GM23248 (cell line): ENCODE measurements at regions not wholly inside any gene's neighbourhood (a gene's known extent, or its start where the extent isn't known, plus 50 kb on each side); places are given as distances from the start of the nearest gene placed in this dataset.
"Not testable (repeated sequence)": the region's sequence is repeated elsewhere in the genome, so short reads cannot be mapped to it uniquely, and the experiment has no call there.

Experiments
- DNase-seq: peaks from one replicate; pipeline ENCODE4 v3.0.0-alpha.2; 2015
- H2AFZ ChIP-seq: fragments of 200-600 bp; sonication (generic); 2 replicates; pipeline ENCODE4 v1.6.1; 2016; ENCODE audit warnings: antibody characterized with exemption
- H3F3A ChIP-seq: fragments of 200-600 bp; sonication (generic); 2 replicates; pipeline ENCODE4 v1.6.1; 2016; ENCODE audit warnings: mild to moderate bottlenecking, antibody characterized with exemption, mixed run types; ENCODE audit not compliant: insufficient read depth
- H3K27ac ChIP-seq: fragments of 200-600 bp; sonication (generic); 2 replicates; pipeline ENCODE4 v1.5.1; 2016; ENCODE audit warnings: mild to moderate bottlenecking
- H3K27me3 ChIP-seq: fragments of 200-600 bp; sonication (generic); replicated peaks from 2 replicates; pipeline ENCODE4 v1.6.1; 2016; ENCODE audit warnings: mild to moderate bottlenecking; ENCODE audit not compliant: insufficient read depth
- H3K36me3 ChIP-seq: fragments of 200-600 bp; sonication (generic); 2 replicates; pipeline ENCODE4 v1.6.1; 2016; ENCODE audit warnings: low read depth, mild to moderate bottlenecking
- H3K4me1 ChIP-seq: fragments of 200-600 bp; sonication (generic); 2 replicates; pipeline ENCODE4 v1.6.1; 2016; ENCODE audit warnings: mild to moderate bottlenecking; ENCODE audit not compliant: insufficient read depth
- H3K4me2 ChIP-seq: fragments of 200-600 bp; sonication (generic); one replicate; pipeline ENCODE4 v1.6.1; 2016; ENCODE audit warnings: mild to moderate bottlenecking; ENCODE audit not compliant: unreplicated experiment
- H3K4me3 ChIP-seq: fragments of 200-600 bp; sonication (generic); 2 replicates; pipeline ENCODE4 v1.5.1; 2016; ENCODE audit warnings: mild to moderate bottlenecking
- H3K79me2 ChIP-seq: fragments of 200-600 bp; sonication (generic); 2 replicates; pipeline ENCODE4 v1.6.1; 2016; ENCODE audit warnings: mild to moderate bottlenecking; ENCODE audit not compliant: insufficient read depth
- H3K9ac ChIP-seq: fragments of 200-600 bp; sonication (generic); 2 replicates; pipeline ENCODE4 v1.6.1; 2016; ENCODE audit warnings: mild to moderate bottlenecking
- H3K9me2 ChIP-seq: fragments of 200-600 bp; sonication (generic); 2 replicates; pipeline ENCODE4 v1.6.1; 2016; ENCODE audit warnings: mixed run types, mild to moderate bottlenecking, moderate library complexity; ENCODE audit not compliant: insufficient read depth
- H3K9me3 ChIP-seq: fragments of 200-600 bp; sonication (generic); one replicate; pipeline ENCODE4 v1.6.1; 2017; ENCODE audit warnings: low read depth
- H4K20me1 ChIP-seq: fragments of 200-600 bp; sonication (generic); 2 replicates; pipeline ENCODE4 v1.6.0; 2016; ENCODE audit not compliant: insufficient read depth
- EZH2 ChIP-seq: fragments of 200-600 bp; sonication (generic); IDR thresholded peaks from 2 replicates; pipeline ENCODE4 v1.6.1; 2018; ENCODE audit warnings: antibody characterized with exemption, mild to moderate bottlenecking; ENCODE audit not compliant: insufficient read depth, poor library complexity, severe bottlenecking
- EZH2phosphoT487 ChIP-seq: fragments of 200-600 bp; sonication (generic); IDR thresholded peaks from 2 replicates; pipeline ENCODE4 v1.6.1; 2018; ENCODE audit warnings: antibody characterized with exemption, moderate library complexity, mild to moderate bottlenecking, low read depth; ENCODE audit not compliant: insufficient read depth
- WGBS, 2 experiments: methylation state at CpG; one replicate each; pipeline ENCODE4 v1.1.6; 2015 to 2017; ENCODE audit warnings: low lambda C conversion rate in 2 of 2, low coverage in 1 of 2; ENCODE audit errors: missing lambda C conversion rate in 2 of 2; 5-methylcytosine and 5-hydroxymethylcytosine counted together
- in situ Hi-C: fragments of 300-500 bp; cut with MboI; formaldehyde crosslinking; loops from 2 replicates; pipeline ENCODE4 v1.15.0; 2020

DNA sequence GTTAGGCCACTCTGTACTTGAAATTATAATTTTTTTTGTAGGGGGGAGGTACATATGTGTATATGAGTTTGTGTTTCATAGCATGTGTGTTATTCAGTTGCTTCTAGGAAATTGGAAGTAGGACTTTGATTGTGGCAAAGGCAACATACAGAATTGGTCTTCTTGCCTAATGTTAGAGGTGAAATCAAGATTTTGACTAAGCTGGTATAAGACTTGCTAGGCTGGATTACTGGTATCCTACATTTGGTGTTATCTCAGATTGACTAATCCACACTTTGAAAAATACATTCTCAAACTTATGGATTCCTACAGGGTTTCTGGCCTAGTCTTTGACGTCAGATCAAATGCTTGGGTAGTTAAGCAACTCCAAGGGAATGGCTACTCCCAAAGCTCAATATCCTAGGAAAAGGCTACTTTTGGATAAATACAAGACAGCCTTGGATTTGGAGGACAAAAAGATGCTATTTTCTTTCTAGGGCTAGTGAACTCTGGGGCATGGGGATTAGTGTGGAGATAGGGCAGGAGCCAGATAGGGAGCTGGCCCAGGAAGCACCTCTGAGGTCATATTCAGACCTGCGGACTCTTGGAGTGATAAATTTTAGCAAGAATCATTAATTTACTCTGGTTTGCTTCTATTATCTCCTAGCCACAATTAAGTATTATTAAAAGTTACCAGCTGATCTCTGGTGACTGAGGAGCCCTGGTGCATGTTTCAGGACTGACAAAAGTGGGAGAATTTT, 144.0 kb upstream of the RPS23 start:
- Histone ChIP-seq H3K9ac (no peak overlapping the region), H3K27ac (no peak overlapping the region)

DNA sequence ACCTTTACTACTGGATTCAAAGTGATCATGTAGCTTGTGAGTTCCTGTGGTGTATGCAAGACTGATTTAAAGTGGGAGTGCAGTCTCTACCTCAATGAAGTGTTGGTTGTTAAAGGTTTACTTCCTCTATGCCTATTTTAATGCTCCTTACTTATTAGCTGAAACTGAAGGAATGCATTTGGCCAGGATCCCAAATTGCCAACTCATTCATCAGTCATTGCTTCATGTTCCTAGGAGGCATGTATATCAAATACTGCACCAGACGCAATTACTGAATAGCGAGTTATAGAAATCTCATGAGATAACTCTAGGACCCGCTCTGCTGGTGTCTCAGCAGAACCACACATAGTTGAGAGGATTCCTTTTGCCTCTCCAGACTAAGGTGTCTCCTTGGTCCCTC, 143.0 kb upstream of the RPS23 start:
- in situ Hi-C loops, result no loop called here
- peaks cover 17% of the 10 kb centered on the region; the same call in 1 of the 2 replicates for H3F3A ChIP-seq
- H3K4me2 ChIP-seq, result peak overlapping the region; percentile 21
- no peak overlapping the region for H3K27ac ChIP-seq
- 19 to 23% methylated on average over 3 of the region's 3 CpGs for WGBS, 2 experiments
- TF ChIP-seq EZH2phosphoT487 (no peak), EZH2 (no peak)
- H3K79me2 ChIP-seq, result no peaks in the 10 kb centered on the region
- no peaks in the 10 kb centered on the region for H3K36me3 ChIP-seq
- H3K4me3 ChIP-seq, result no peak overlapping the region
- no peaks in the 10 kb centered on the region for H4K20me1 ChIP-seq
- peak; percentile 82 for DNase-seq
- no peak overlapping the region for H2AFZ ChIP-seq
- H3K27me3 ChIP-seq, result no peaks in the 10 kb centered on the region
- peaks cover 35% of the 10 kb centered on the region for H3K4me1 ChIP-seq
- H3K9ac ChIP-seq, result no peak overlapping the region
- no peaks in the 10 kb centered on the region for H3K9me3 ChIP-seq
- no peaks in the 10 kb centered on the region for H3K9me2 ChIP-seq

More for the DNA sequence above, 144.0 kb upstream of the RPS23 start:
- Histone ChIP-seq H3K36me3 (no peaks in the 10 kb centered on the region), H3K9me3 (no peaks in the 10 kb centered on the region), H3F3A (peaks cover 17% of the 10 kb centered on the region; the same call in 1 of the 2 replicates), H3K9me2 (no peaks in the 10 kb centered on the region), H3K4me3 (no peak overlapping the region), H3K27me3 (no peaks in the 10 kb centered on the region), H2AFZ (peak overlapping the region; percentile 42; the same call in 1 of the 2 replicates), H3K4me2 (no peak overlapping the region), H3K4me1 (peaks cover 35% of the 10 kb centered on the region), H3K79me2 (no peaks in the 10 kb centered on the region), H4K20me1 (no peaks in the 10 kb centered on the region)
- no peak for DNase-seq
- in situ Hi-C loops, result no loop called here
- TF ChIP-seq EZH2, result no peak
- no peak for TF ChIP-seq EZH2phosphoT487
- WGBS, 2 experiments, result 54 to 55% methylated on average over 2 of the region's 2 CpGs

DNA sequence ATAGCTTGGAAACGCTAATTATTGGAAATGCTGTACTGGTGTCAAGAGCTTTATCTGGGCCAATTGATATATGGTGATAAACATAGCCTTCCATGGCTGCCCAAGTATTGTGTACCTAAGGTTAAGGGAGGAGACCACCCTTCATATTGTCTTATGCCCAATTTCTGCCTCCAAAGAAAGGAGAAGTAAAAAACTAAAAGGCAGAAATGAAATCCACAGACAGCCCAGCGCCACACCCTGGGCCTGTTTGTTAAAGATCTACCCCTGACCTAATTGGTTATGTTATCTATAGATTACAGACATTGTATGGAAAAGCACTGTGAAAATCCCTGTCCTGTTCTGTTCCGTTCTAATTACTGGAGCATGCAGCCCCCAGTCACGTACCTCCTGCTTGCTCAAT, 142.4 kb upstream of the RPS23 start:
- H3K4me3 ChIP-seq, H3K9me3 ChIP-seq, H3K9me2 ChIP-seq, H2AFZ ChIP-seq, H3K27ac ChIP-seq, H3K79me2 ChIP-seq, in situ Hi-C loops, H3K9ac ChIP-seq, DNase-seq, H3K36me3 ChIP-seq, H3K4me2 ChIP-seq, H3K27me3 ChIP-seq, H4K20me1 ChIP-seq: not testable (repeated sequence)
- peaks cover 35% of the 10 kb centered on the region for H3K4me1 ChIP-seq
- H3F3A ChIP-seq, result peaks cover 17% of the 10 kb centered on the region; the same call in 1 of the 2 replicates
- 94 to 96% methylated on average over 4 of the region's 4 CpGs for WGBS, 2 experiments

DNA sequence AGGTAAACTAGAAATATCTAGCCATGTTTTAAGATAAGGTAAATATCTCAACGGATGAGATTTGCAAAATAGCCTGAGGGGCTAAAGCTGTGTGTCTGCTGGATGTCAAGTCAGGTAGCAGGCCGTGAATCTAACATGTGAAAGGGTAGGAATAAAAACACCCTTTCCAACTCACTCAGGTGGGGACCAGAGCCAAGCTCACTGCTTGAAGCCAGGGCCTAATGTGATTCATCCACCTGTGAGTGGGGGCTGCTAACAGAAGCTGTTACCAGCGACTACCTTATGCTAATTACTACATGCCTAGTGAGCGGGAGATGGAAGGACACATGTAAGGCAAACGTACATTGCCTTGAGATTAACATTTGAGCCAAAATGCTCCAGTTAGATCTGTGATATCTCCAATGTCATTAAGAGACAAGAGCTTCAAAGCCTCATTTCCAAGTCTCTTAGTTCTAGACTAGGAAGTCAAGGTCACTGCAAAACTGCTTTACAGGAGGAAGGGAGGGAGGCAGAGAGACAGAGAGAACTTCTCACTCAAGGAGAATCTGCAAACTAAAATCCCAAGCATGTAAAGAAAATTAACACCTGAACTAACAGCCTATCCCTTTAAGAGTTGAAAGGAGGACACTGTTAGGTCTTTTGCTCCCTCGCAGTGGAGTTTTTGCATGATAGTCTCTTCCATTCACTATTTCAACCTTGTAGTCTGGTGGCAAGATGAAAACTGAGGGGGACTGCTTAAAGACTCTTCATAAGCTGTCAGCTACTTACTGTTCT, 141.6 kb upstream of the RPS23 start:
- peaks cover 37% of the 10 kb centered on the region for H3K4me1 ChIP-seq
- no peaks in the 10 kb centered on the region for H3K27me3 ChIP-seq
- no peak overlapping the region for H3K27ac ChIP-seq
- no peaks in the 10 kb centered on the region for H3K9me3 ChIP-seq
- DNase-seq, result no peak
- H3K4me2 ChIP-seq, result no peak overlapping the region
- no peaks in the 10 kb centered on the region for H4K20me1 ChIP-seq
- no peak overlapping the region for H3K9ac ChIP-seq
- H3K4me3 ChIP-seq, result no peak overlapping the region
- in situ Hi-C loops, result no loop called here
- peaks cover 17% of the 10 kb centered on the region; the same call in 1 of the 2 replicates for H3F3A ChIP-seq
- H3K79me2 ChIP-seq, result no peaks in the 10 kb centered on the region
- H3K36me3 ChIP-seq, result no peaks in the 10 kb centered on the region
- WGBS, 2 experiments, result 83 to 85% methylated on average over 6 of the region's 6 CpGs
- H2AFZ ChIP-seq, result no peak overlapping the region
- no peaks in the 10 kb centered on the region for H3K9me2 ChIP-seq
- TF ChIP-seq EZH2 (no peak), EZH2phosphoT487 (no peak)
